HCT116 (cell line): ENCODE measurements at regions not wholly inside any gene's neighbourhood (a gene's known extent, or its start where the extent isn't known, plus 50 kb on each side); places are given as distances from the start of the nearest gene placed in this dataset.

Experiments
- ATAC-seq: fragments of 200-7000 bp; cut with Tn5 transposase; 2 replicates; pipeline ENCODE4 v1.9.1; 2020; ENCODE audit warnings: mild to moderate bottlenecking, moderate library complexity
- BruUV-seq: library from RNA; stranded (reverse); fragments of 400-500 nt; replicated peaks from 2 replicates; lab custom pipeline; 2021; lab: Mats Ljungman, UMichigan
- CTCF ChIA-PET: fragments of 300-600 bp; sonication (Branson Sonifier 250); formaldehyde crosslinking; loops from one replicate; lab custom pipeline; 2021; ENCODE audit warnings: antibody characterized with exemption; lab: Charles Lee
- POLR2A ChIA-PET: fragments of 300-600, 350-600 bp; sonication (Branson Sonifier 250); formaldehyde crosslinking; loops from one replicate; lab custom pipeline; 2021; ENCODE audit warnings: antibody characterized with exemption; lab: Charles Lee
- RAD21 ChIA-PET, 2 experiments: fragments of 300-600 bp; sonication (Branson Sonifier 250); formaldehyde crosslinking; loops; one replicate each; lab custom pipeline; 2023; ENCODE audit warnings: low total read pairs in 2 of 2; ENCODE audit not compliant: uncharacterized antibody in 2 of 2, unreplicated experiment in 2 of 2, low non-redundant PET in 1 of 2; lab: Charles Lee
- DNase-seq: peaks from one replicate; pipeline ENCODE4 v3.0.0-alpha.2; 2010; ENCODE audit warnings: low read depth, low spot score
- H2AFZ ChIP-seq: fragments of 200-600 bp; shearing (Covaris generic), sonication (generic); 2 replicates; pipeline ENCODE4 v1.6.1; 2017; ENCODE audit warnings: low read depth, mixed run types, mixed read lengths, antibody characterized with exemption, low read length; ENCODE audit not compliant: poor library complexity, severe bottlenecking
- H3K27ac ChIP-seq: 2 replicates; pipeline ENCODE4 v1.5.1; 2012; ENCODE audit warnings: low read depth, low read length
- H3K27me3 ChIP-seq: fragments of 200-600 bp; sonication (generic); 2 replicates; pipeline ENCODE4 v1.6.1; 2016; ENCODE audit warnings: mixed run types, low read length, mixed read lengths; ENCODE audit not compliant: insufficient read depth
- H3K36me3 ChIP-seq, 2 experiments: fragments of 200-500 bp in 1 of 2; fragments of 200-600 bp in 1 of 2; sonication (Bioruptor generic) in 1 of 2; sonication (generic) in 1 of 2; 2 replicates each; pipeline versions ENCODE4 v1.5.1 to v1.6.1; 2014 to 2016; ENCODE audit warnings: low read length in 2 of 2, inconsistent platforms in 1 of 2, mixed read lengths in 1 of 2, mixed run types in 1 of 2; ENCODE audit not compliant: insufficient read depth in 2 of 2, control insufficient read depth in 1 of 2
- H3K4me1 ChIP-seq, 2 experiments: fragments of 200-600 bp in 1 of 2; sonication (generic) in 1 of 2; 2 replicates each; pipeline versions ENCODE4 v1.5.1 to v1.6.1; 2012 to 2017; ENCODE audit warnings: low read length in 2 of 2, inconsistent platforms in 1 of 2, mild to moderate bottlenecking in 1 of 2, mixed read lengths in 1 of 2, mixed run types in 1 of 2, moderate library complexity in 1 of 2; ENCODE audit not compliant: insufficient read depth in 2 of 2, control insufficient read depth in 1 of 2
- H3K4me2 ChIP-seq: fragments of 200-600 bp; sonication (generic); 2 replicates; pipeline ENCODE4 v1.6.1; 2017; ENCODE audit warnings: mixed run types, low read length, mixed read lengths
- H3K4me3 ChIP-seq, 2 experiments: fragments of 200-600 bp in 1 of 2; sonication (generic) in 1 of 2; replicated peaks in 1 of 2; 2 replicates each; pipeline ENCODE4 v1.5.1; 2011 to 2016; ENCODE audit warnings: low read length in 2 of 2, control low read depth in 1 of 2, low read depth in 1 of 2, mild to moderate bottlenecking in 1 of 2, mixed read lengths in 1 of 2, mixed run types in 1 of 2
- H3K79me2 ChIP-seq: fragments of 200-600 bp; sonication (generic); 2 replicates; pipeline ENCODE4 v1.6.1; 2017; ENCODE audit warnings: mild to moderate bottlenecking, mixed run types, low read length, moderate library complexity, mixed read lengths; ENCODE audit not compliant: insufficient read depth
- H3K9ac ChIP-seq: fragments of 200-600 bp; sonication (generic); 2 replicates; pipeline ENCODE4 v1.6.1; 2016; ENCODE audit warnings: low read length, mixed read lengths
- H3K9me2 ChIP-seq: fragments of 200-600 bp; sonication (generic), shearing (Covaris generic); 2 replicates; pipeline ENCODE4 v1.6.1; 2017; ENCODE audit warnings: mixed run types, mild to moderate bottlenecking, moderate library complexity; ENCODE audit not compliant: insufficient read depth
- H3K9me3 ChIP-seq, 2 experiments: fragments of 200-500 bp in 1 of 2; fragments of 200-600 bp in 1 of 2; sonication (Bioruptor generic) in 1 of 2; sonication (generic) in 1 of 2; 2 replicates each; pipeline ENCODE4 v1.6.1; 2014 to 2017; ENCODE audit warnings: low read length in 2 of 2, mixed read lengths in 2 of 2, inconsistent platforms in 1 of 2, low read depth in 1 of 2, mild to moderate bottlenecking in 1 of 2, mixed run types in 1 of 2, moderate library complexity in 1 of 2; ENCODE audit not compliant: control insufficient read depth in 1 of 2, insufficient read depth in 1 of 2
- H4K20me1 ChIP-seq: fragments of 200-600 bp; sonication (generic), shearing (Covaris generic); 2 replicates; pipeline ENCODE4 v1.6.1; 2017; ENCODE audit warnings: mixed run types, mild to moderate bottlenecking, moderate library complexity; ENCODE audit not compliant: insufficient read depth
- ATF3 ChIP-seq: IDR thresholded peaks from 2 replicates; pipeline ENCODE4 v1.6.1; 2012
- CBX3 ChIP-seq: IDR thresholded peaks from 2 replicates; pipeline ENCODE4 v1.6.1; 2012; ENCODE audit warnings: low read depth
- CTCF ChIP-seq, 3 experiments: fragments of 200-600 bp in 1 of 3; sonication (generic) in 1 of 3; IDR thresholded peaks in 2 of 3; conservative IDR thresholded peaks in 1 of 3; 2 replicates each; pipeline ENCODE4 v1.5.1; 2012 to 2017; ENCODE audit warnings: low read depth in 2 of 3, low read length in 2 of 3, antibody characterized with exemption in 1 of 3, borderline replicate concordance in 1 of 3, control low read depth in 1 of 3, mild to moderate bottlenecking in 1 of 3, mixed read lengths in 1 of 3, mixed run types in 1 of 3, moderate library complexity in 1 of 3; ENCODE audit not compliant: insufficient read depth in 1 of 3
- EGR1 ChIP-seq: IDR thresholded peaks from 2 replicates; pipeline ENCODE4 v1.6.1; 2012; ENCODE audit warnings: low read depth
- EZH2 ChIP-seq: fragments of 200-600 bp; sonication (generic); IDR thresholded peaks from 2 replicates; pipeline ENCODE4 v1.6.1; 2017; ENCODE audit warnings: antibody characterized with exemption, mixed run types
- EZH2phosphoT487 ChIP-seq: fragments of 200-600 bp; IDR thresholded peaks from 2 replicates; pipeline ENCODE4 v1.6.1; 2018; ENCODE audit warnings: antibody characterized with exemption, borderline replicate concordance
- FOSL1 ChIP-seq: IDR thresholded peaks from 2 replicates; pipeline ENCODE4 v1.6.1; 2012; ENCODE audit warnings: low read depth
- MAX ChIP-seq: IDR thresholded peaks from 2 replicates; pipeline ENCODE4 v1.6.1; 2012
- POLR2AphosphoS5 ChIP-seq: IDR thresholded peaks from 2 replicates; pipeline ENCODE4 v1.6.1; 2011; ENCODE audit warnings: mild to moderate bottlenecking, low read depth, low read length, moderate library complexity
- SIN3A ChIP-seq: IDR thresholded peaks from 2 replicates; pipeline ENCODE4 v1.6.1; 2012; ENCODE audit warnings: low read depth
- SP1 ChIP-seq: IDR thresholded peaks from 2 replicates; pipeline ENCODE4 v1.6.1; 2012; ENCODE audit warnings: low read depth
- SRF ChIP-seq: IDR thresholded peaks from 2 replicates; pipeline ENCODE4 v1.6.1; 2012; ENCODE audit warnings: low read depth
- TCF7L2 ChIP-seq: IDR thresholded peaks from 2 replicates; pipeline ENCODE4 v1.7.0; 2011; ENCODE audit warnings: borderline replicate concordance, inconsistent platforms; ENCODE audit not compliant: insufficient read depth, insufficient read length; ENCODE audit errors: extremely low read depth
- ZBTB33 ChIP-seq: IDR thresholded peaks from 2 replicates; pipeline ENCODE4 v1.6.1; 2011; ENCODE audit warnings: mild to moderate bottlenecking, low read length, moderate library complexity; ENCODE audit not compliant: insufficient replicate concordance; ENCODE audit errors: extremely low read depth
- ZFX ChIP-seq: fragments of 450-650 bp; IDR thresholded peaks from 2 replicates; pipeline ENCODE4 v1.6.1; 2017
- ZNF274 ChIP-seq: fragments of 200-500 bp; sonication (Bioruptor generic); IDR thresholded peaks from 2 replicates; pipeline ENCODE4 v1.6.1; 2014; ENCODE audit warnings: mild to moderate bottlenecking, low read depth, low read length, inconsistent platforms
- intact Hi-C: fragments of 100-400 bp; cut with micrococcal nuclease; formaldehyde crosslinking; loops from 2 replicates; pipeline ENCODE4 v1.10.0; 2022

GRCh38 chr3:101066711-101067129 is 73.5 kb upstream of the ABI3BP start:
- ChIA-PET RAD21 (no interaction called here), POLR2A (no interaction called here), CTCF (interaction anchor here (1.3 kb wide), 1 partner anchor 129 kb away, joined by 3 read pairs; no protein-coding TSS in a partner anchor)
- TF ChIP-seq ATF3 (no peak), MAX (no peak), POLR2AphosphoS5 (no peak), ZFX (no peak), SP1 (no peak), EGR1 (no peak), CBX3 (no peak), TCF7L2 (no peak), CTCF (IDR thresholded peaks at IDR 0.05 in 2 of 3, conservative IDR thresholded peaks at IDR 0.05 in 1 of 3; ENCODE audit: borderline replicate concordance in 1 of 3, insufficient read depth in 1 of 3, low read depth in 2 of 3, low read length in 2 of 3) (no peak), SIN3A (no peak), ZNF274 (no peak), FOSL1 (no peak), SRF (no peak), EZH2 (no peak), ZBTB33 (no peak), EZH2phosphoT487 (no peak)
- no TSS peak for BruUV-seq
- Histone ChIP-seq H2AFZ (peak overlapping the region; percentile 18), H4K20me1 (no peaks in the 10 kb centered on the region), H3K27ac (no peak overlapping the region), H3K27me3 (no peaks in the 10 kb centered on the region), H3K9ac (no peak overlapping the region), H3K36me3 (no peaks in the 10 kb centered on the region), H3K9me2 (no peaks in the 10 kb centered on the region; the same call in 1 of the 2 replicates), H3K4me1 (peaks cover 0 to 16% of the 10 kb centered on the region in 2 experiments; a peak in 1 of 4 replicates), H3K4me3 (no peak overlapping the region), H3K4me2 (no peak overlapping the region), H3K9me3 (no peaks in the 10 kb centered on the region), H3K79me2 (no peaks in the 10 kb centered on the region)
- ATAC-seq, result no peak
- DNase-seq, result no peak
- intact Hi-C loops, result no loop called here
